ENCODE measurements at regions not wholly inside any gene's neighbourhood (a gene's known extent, or its start where the extent isn't known, plus 50 kb on each side); places are given as distances from the start of the nearest gene placed in this dataset.

GRCh38 chr16:35296962-35297653, 1837.7 kb downstream of the TP53TG3F start:
- no peak for DNase-seq

- DNase-seq = no peak
These were observed 1839.2 kb downstream of the TP53TG3F start for GRCh38 chr16:35298460-35299243.

GRCh38 chr16:35302859-35303258, 1843.4 kb downstream of the TP53TG3F start:
- no peak for DNase-seq

- DNase-seq = no peak
These were observed 1846.1 kb downstream of the TP53TG3F start for GRCh38 chr16:35305476-35305875.

- no peak for DNase-seq
These were observed 1847.5 kb downstream of the TP53TG3F start for GRCh38 chr16:35306915-35307314.

GRCh38 chr16:35308674-35309073, 1849.3 kb downstream of the TP53TG3F start:
- no peak for DNase-seq

- no peak for DNase-seq
These were observed 1851.6 kb downstream of the TP53TG3F start for GRCh38 chr16:35310999-35311398.

- DNase-seq = no peak
These were observed 1852.1 kb downstream of the TP53TG3F start for GRCh38 chr16:35311475-35311874.

GRCh38 chr16:35314298-35314697, 1854.9 kb downstream of the TP53TG3F start:
- no peak for DNase-seq

GRCh38 chr16:35319536-35320192, 1860.3 kb downstream of the TP53TG3F start:
- DNase-seq = no peak

- no peak for DNase-seq
These were observed 1866.5 kb downstream of the TP53TG3F start for GRCh38 chr16:35325936-35326335.

- no peak for DNase-seq
These were observed 1879.9 kb downstream of the TP53TG3F start for GRCh38 chr16:35339337-35339736.

GRCh38 chr16:35342012-35342411, 1882.6 kb downstream of the TP53TG3F start:
- DNase-seq = no peak

GRCh38 chr16:35344012-35344762, 1884.8 kb downstream of the TP53TG3F start:
- no peak for DNase-seq

GRCh38 chr16:35352431-35352830, 1893.0 kb downstream of the TP53TG3F start:
- no peak for DNase-seq

GRCh38 chr16:35363510-35363909, 1904.1 kb downstream of the TP53TG3F start:
- no peak for DNase-seq

GRCh38 chr16:35364263-35364662, 1904.9 kb downstream of the TP53TG3F start:
- DNase-seq = no peak

- DNase-seq = no peak
These were observed 1906.3 kb downstream of the TP53TG3F start for GRCh38 chr16:35365675-35366074.

GRCh38 chr16:35370617-35371016, 1911.2 kb downstream of the TP53TG3F start:
- no peak for DNase-seq

GRCh38 chr16:35377142-35377541, 1917.7 kb downstream of the TP53TG3F start:
- DNase-seq = no peak

GRCh38 chr16:35386619-35387018, 1927.2 kb downstream of the TP53TG3F start:
- no peak for DNase-seq

GRCh38 chr16:35391328-35391727, 1931.9 kb downstream of the TP53TG3F start:
- peak; percentile 11 for DNase-seq

GRCh38 chr16:35398180-35398579, 1938.8 kb downstream of the TP53TG3F start:
- no peak for DNase-seq

Measured in KG1 (cell line).